HL-60 (cell line): ENCODE measurements at regions not wholly inside any gene's neighbourhood (a gene's known extent, or its start where the extent isn't known, plus 50 kb on each side); places are given as distances from the start of the nearest gene placed in this dataset.

Experiments used
- DNase-seq, 2 experiments: peaks; one replicate each; pipeline ENCODE4 v3.0.0-alpha.2; 2010 to 2020; ENCODE audit warnings: low read depth in 1 of 2, low spot score in 1 of 2
- H3K27ac ChIP-seq: fragments of 250-450 bp; sonication (Bioruptor Pico); replicated peaks from 2 replicates; pipeline ENCODE4 v1.5.1; 2020; ENCODE audit warnings: mild to moderate bottlenecking, moderate library complexity
- H3K27me3 ChIP-seq: fragments of 250-450 bp; sonication (Bioruptor Pico); 2 replicates; pipeline ENCODE4 v1.5.1; 2021; ENCODE audit warnings: mild to moderate bottlenecking, moderate library complexity; ENCODE audit not compliant: insufficient read depth, poor library complexity, severe bottlenecking
- H3K4me3 ChIP-seq: replicated peaks from 2 replicates; pipeline ENCODE4 v1.5.1; 2011; ENCODE audit warnings: mild to moderate bottlenecking, control low read depth, low read length; ENCODE audit not compliant: insufficient read depth
- CTCF ChIP-seq: IDR thresholded peaks from one replicate; pipeline ENCODE4 v1.5.1; 2011; ENCODE audit warnings: low read length, control low read depth, inconsistent platforms; ENCODE audit not compliant: insufficient read depth
- GABPA ChIP-seq: IDR thresholded peaks from 2 replicates; pipeline ENCODE4 v1.6.1; 2012; ENCODE audit warnings: low read depth
- POLR2AphosphoS5 ChIP-seq: IDR thresholded peaks from 2 replicates; pipeline ENCODE4 v1.6.1; 2012; ENCODE audit warnings: low read depth
- REST ChIP-seq: IDR thresholded peaks from 2 replicates; pipeline ENCODE4 v1.6.1; 2012; ENCODE audit warnings: low read depth; ENCODE audit not compliant: insufficient replicate concordance
- SPI1 ChIP-seq: IDR thresholded peaks from 2 replicates; pipeline ENCODE4 v1.6.1; 2012; ENCODE audit warnings: low read depth, mild to moderate bottlenecking, borderline replicate concordance

- Histone ChIP-seq H3K4me3 (no peak overlapping the region), H3K27me3 (no peaks in the 10 kb centered on the region), H3K27ac (no peak overlapping the region)
- TF ChIP-seq POLR2AphosphoS5 = no peak
- no peak for TF ChIP-seq SPI1
- no peak for TF ChIP-seq CTCF
- no peak for TF ChIP-seq REST
- no peak for TF ChIP-seq GABPA
- DNase-seq = no peak
Measured at GRCh38 chr3:26353097-26353496, 269.5 kb upstream of the LRRC3B start.

DNA sequence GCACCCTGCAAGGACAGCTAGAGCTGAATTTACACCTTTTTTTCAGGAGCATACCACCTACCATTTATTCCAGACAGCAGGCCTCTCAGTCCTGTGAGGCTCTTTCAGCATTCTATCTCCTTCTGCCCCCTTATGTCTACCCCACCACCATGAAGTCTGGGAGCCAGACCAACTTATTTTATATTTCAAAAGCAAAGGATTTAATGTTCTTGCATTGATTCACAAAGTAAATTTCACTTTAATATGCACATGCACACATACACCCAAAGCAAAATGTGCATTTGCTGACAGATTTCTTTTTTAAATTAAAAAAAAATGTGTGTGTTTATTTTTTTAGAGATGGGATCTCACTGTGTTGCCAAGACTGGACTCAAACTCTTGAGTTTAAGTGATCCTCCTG, 264.2 kb upstream of the LRRC3B start:
- Histone ChIP-seq H3K27ac (no peak overlapping the region), H3K4me3 (no peak overlapping the region), H3K27me3 (no peaks in the 10 kb centered on the region)
- TF ChIP-seq CTCF (no peak), GABPA (no peak), POLR2AphosphoS5 (no peak), REST (no peak), SPI1 (no peak)
- no peak for DNase-seq

DNA sequence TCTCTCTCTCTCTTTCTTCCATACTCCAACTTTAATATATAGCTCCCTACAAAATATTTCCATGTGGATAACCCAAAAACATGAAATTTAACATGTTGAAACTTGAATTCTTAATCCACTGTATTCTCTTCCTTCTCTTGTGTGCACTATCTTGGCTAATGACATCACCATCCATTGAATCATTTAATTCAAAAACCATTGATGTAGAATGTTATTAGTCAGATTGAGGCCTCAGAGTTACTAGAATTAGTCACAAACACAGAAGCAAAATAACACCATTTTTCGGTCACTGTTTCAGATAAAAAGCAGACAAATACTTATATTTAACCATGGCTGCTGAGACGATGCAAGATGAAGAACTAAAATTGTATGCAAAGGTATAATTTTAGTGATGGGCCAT, 256.9 kb upstream of the LRRC3B start:
- no peak for TF ChIP-seq REST
- TF ChIP-seq GABPA = no peak
- Histone ChIP-seq H3K4me3 (no peak overlapping the region), H3K27me3 (no peaks in the 10 kb centered on the region), H3K27ac (no peak overlapping the region)
- DNase-seq = no peak

GRCh38 chr3:26368312-26368711, 254.3 kb upstream of the LRRC3B start:
- DNase-seq = no peak
- Histone ChIP-seq H3K27ac (no peak overlapping the region), H3K4me3 (no peak overlapping the region), H3K27me3 (no peaks in the 10 kb centered on the region)
- TF ChIP-seq SPI1 (no peak), REST (no peak), POLR2AphosphoS5 (no peak), CTCF (no peak), GABPA (no peak)
